Forelimb muscle (tissue), 1 donor: ENCODE measurements at regions not wholly inside any gene's neighbourhood (a gene's known extent, or its start where the extent isn't known, plus 50 kb on each side); places are given as distances from the start of the nearest gene placed in this dataset.

Source experiments
- DNase-seq: peaks from one replicate; pipeline ENCODE4 v3.0.0-alpha.2; 2013; ENCODE audit warnings: low read depth

- no peak for DNase-seq
Observed at GRCh38 chr13:22001336-22001735, 330.5 kb downstream of the FGF9 start.

- no peak for DNase-seq
Observed at GRCh38 chr13:22002893-22003292, 332.0 kb downstream of the FGF9 start.

- no peak for DNase-seq
Observed at GRCh38 chr13:22009500-22009899, 338.6 kb downstream of the FGF9 start.

- no peak for DNase-seq
Observed at GRCh38 chr13:22009937-22010336, 339.1 kb downstream of the FGF9 start.

- no peak for DNase-seq
Observed at GRCh38 chr13:22012686-22013085, 341.8 kb downstream of the FGF9 start.

GRCh38 chr13:22014469-22014868 is 343.6 kb downstream of the FGF9 start:
- DNase-seq: no peak

- DNase-seq: no peak
Observed at GRCh38 chr13:22017226-22017625, 346.4 kb downstream of the FGF9 start.

- no peak for DNase-seq
Observed at GRCh38 chr13:22018076-22018835, 347.4 kb downstream of the FGF9 start.

- DNase-seq: no peak
Observed at GRCh38 chr13:22018836-22019210, 347.9 kb downstream of the FGF9 start.

- DNase-seq: no peak
Observed at GRCh38 chr13:22024381-22024994, 353.6 kb downstream of the FGF9 start.

GRCh38 chr13:22027566-22027965 is 356.7 kb downstream of the FGF9 start:
- no peak for DNase-seq

- DNase-seq: no peak
Observed at GRCh38 chr13:22028831-22029230, 358.0 kb downstream of the FGF9 start.

- no peak for DNase-seq
Observed at GRCh38 chr13:22030321-22030720, 359.4 kb downstream of the FGF9 start.

- DNase-seq: peak; percentile 74
Observed at GRCh38 chr13:22031702-22032286, 360.9 kb downstream of the FGF9 start.

- DNase-seq: no peak
Observed at GRCh38 chr13:22032905-22033304, 362.0 kb downstream of the FGF9 start.

GRCh38 chr13:22039961-22040360 is 369.1 kb downstream of the FGF9 start:
- DNase-seq: no peak

- DNase-seq: no peak
Observed at GRCh38 chr13:22040810-22041364, 370.0 kb downstream of the FGF9 start.

GRCh38 chr13:22041741-22042140 is 370.9 kb downstream of the FGF9 start:
- DNase-seq: no peak

- no peak for DNase-seq
Observed at GRCh38 chr13:22047082-22047784, 376.4 kb downstream of the FGF9 start.

GRCh38 chr13:22047785-22048104 is 376.9 kb downstream of the FGF9 start:
- DNase-seq: no peak

GRCh38 chr13:22049384-22049783 is 378.5 kb downstream of the FGF9 start:
- no peak for DNase-seq

GRCh38 chr13:22050951-22051563 is 380.2 kb downstream of the FGF9 start:
- no peak for DNase-seq
